GM12864 (cell line): ENCODE measurements at regions not wholly inside any gene's neighbourhood (a gene's known extent, or its start where the extent isn't known, plus 50 kb on each side); places are given as distances from the start of the nearest gene placed in this dataset.

Experiments
- DNase-seq: peaks from one replicate; pipeline ENCODE4 v3.0.0-alpha.2; 2011; ENCODE audit warnings: low read depth
- H3K4me3 ChIP-seq: 2 replicates; pipeline ENCODE4 v1.5.1; 2011; ENCODE audit warnings: mild to moderate bottlenecking, low read depth, low read length, control low read depth
- TF ChIP-seq, protein P1 (sequence below): IDR thresholded peaks from 2 replicates; pipeline ENCODE4 v1.5.1; 2011; ENCODE audit warnings: low read depth, mild to moderate bottlenecking, moderate library complexity, low read length, control low read depth, inconsistent platforms; ENCODE audit errors: missing control alignments

DNA sequence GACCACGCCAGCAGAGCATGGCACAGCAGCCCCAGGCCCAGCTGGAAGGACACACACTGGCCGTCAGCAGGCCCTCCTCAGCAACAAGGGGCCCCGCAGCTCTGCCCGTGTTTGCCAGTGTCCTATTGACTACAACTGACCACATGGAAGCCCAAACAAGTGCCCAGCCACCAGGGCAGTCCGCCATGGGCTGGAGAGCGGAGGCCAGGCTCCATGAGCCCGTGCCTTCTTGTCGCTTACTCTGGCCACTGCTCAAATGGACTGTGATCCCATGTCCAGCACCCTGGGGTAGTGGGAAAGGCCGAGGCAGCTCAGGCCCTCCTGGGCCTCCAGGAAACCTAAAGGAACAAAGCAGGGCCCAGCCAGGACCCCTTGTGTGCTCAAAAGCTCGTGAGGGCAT, 53.9 kb upstream of the TAF1B start:
- no peak for DNase-seq
- H3K4me3 ChIP-seq: no peak overlapping the region
- TF ChIP-seq, protein P1, sequence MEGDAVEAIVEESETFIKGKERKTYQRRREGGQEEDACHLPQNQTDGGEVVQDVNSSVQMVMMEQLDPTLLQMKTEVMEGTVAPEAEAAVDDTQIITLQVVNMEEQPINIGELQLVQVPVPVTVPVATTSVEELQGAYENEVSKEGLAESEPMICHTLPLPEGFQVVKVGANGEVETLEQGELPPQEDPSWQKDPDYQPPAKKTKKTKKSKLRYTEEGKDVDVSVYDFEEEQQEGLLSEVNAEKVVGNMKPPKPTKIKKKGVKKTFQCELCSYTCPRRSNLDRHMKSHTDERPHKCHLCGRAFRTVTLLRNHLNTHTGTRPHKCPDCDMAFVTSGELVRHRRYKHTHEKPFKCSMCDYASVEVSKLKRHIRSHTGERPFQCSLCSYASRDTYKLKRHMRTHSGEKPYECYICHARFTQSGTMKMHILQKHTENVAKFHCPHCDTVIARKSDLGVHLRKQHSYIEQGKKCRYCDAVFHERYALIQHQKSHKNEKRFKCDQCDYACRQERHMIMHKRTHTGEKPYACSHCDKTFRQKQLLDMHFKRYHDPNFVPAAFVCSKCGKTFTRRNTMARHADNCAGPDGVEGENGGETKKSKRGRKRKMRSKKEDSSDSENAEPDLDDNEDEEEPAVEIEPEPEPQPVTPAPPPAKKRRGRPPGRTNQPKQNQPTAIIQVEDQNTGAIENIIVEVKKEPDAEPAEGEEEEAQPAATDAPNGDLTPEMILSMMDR: no peak

GRCh38 chr2:9790702-9791225, 52.5 kb upstream of the TAF1B start:
- DNase-seq: no peak
- no peak overlapping the region for H3K4me3 ChIP-seq
- TF ChIP-seq, protein P1: no peak

DNA sequence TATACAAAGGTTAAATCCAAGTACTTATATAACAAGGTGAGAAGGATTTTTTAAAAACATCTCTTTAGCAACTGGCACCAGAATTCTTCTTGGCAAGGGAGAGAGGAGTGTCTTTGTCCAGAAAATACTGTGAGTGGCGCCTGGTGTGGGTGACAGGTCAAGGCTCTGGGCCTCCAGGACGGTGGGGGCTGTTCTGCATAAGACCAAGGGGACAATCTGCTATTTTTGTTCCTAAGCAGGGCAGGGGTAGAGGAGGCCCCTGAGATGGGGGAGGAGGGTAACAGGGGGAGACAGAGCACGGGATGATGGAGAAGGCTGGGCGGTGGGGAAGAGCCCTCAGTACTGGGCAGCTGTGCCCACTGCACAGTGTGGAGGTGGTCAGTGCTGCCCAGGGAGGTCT, 51.6 kb upstream of the TAF1B start:
- DNase-seq: no peak
- no peak overlapping the region for H3K4me3 ChIP-seq
- TF ChIP-seq, protein P1: no peak

DNA sequence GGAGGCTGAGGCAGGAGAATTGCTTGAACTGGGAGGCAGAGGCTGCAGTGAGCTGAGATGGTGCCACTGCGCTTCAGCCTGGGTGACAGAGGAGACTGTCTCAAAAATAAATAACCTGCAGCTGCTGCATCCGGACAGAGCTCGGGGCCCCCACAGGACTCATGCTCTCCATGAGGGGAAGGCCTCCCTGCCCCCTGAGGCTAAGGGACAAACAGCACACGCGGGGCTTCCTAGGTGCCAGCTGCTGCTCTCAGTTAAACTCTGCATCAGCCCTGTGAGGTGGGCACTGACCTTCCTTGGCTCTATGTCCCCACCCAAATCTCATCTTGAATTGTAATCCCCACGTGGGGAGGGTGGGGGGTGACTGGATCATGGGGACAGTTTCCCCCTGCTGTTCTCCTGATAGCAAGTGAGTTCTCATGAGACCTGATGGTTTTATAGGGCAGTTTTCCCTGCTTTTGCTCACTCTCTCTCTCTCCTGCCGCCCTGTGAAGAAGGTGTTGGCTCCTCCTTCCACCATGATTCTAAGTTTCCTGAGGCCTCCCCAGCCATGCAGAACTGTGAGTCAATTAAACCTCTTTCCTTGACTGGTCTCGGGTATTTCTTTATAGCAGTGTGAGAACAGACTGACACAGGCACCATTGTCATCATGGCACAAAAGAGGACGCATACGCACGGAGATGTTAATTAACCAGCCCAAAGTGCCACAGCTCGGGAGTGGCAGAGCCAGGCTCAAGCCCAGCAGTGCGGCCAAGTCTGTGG, 49.9 kb upstream of the TAF1B start:
- DNase-seq: no peak
- no peak overlapping the region for H3K4me3 ChIP-seq
- TF ChIP-seq, protein P1: no peak
